Left cardiac atrium (tissue), 4 donors: ENCODE measurements at regions not wholly inside any gene's neighbourhood (a gene's known extent, or its start where the extent isn't known, plus 50 kb on each side); places are given as distances from the start of the nearest gene placed in this dataset.

Source experiments
- ATAC-seq, 2 donors: fragments of 200-7000 bp; cut with Tn5 transposase; one replicate each; pipeline ENCODE4 v1.9.1; 2020; ENCODE audit warnings: mild to moderate bottlenecking in 2 of 2, moderate library complexity in 2 of 2
- DNase-seq: peaks from one replicate; pipeline ENCODE4 v3.0.0-alpha.2; 2020
- intact Hi-C, 2 donors: fragments of 100-400 bp; cut with DNase I; formaldehyde crosslinking; loops; one replicate each; pipeline versions ENCODE4 v1.14.1 to v1.15.1; 2022 to 2023
- donor health status: DM: no; HTN: yes; CAD: no.
- donor health status: DM: no; HTN: yes; CAD: no; lungs with severe emphysema.
- donor health status: DM: yes; HTN: yes; CAD: no.
- donor health status: Dilated cardiomyopathy.

GRCh38 chrY:19075471-19076253 is 302.1 kb upstream of the HSFY2 start:
- DNase-seq (no peak), ATAC-seq (peak in 1 of 2 donors; percentile 87)
- intact Hi-C loops = no loop called here

- intact Hi-C loops = no loop called here
- DNase-seq (no peak), ATAC-seq (no peak)
Measured at GRCh38 chrY:19067435-19067834, 293.9 kb upstream of the HSFY2 start.

- ATAC-seq = peak in 1 of 2 donors; percentile 56
Measured at GRCh38 chrY:19066447-19067190, 293.1 kb upstream of the HSFY2 start.

GRCh38 chrY:19065119-19065518 is 291.6 kb upstream of the HSFY2 start:
- ATAC-seq (no peak), DNase-seq (no peak)
- intact Hi-C loops = no loop called here

More at GRCh38 chrY:19066447-19067190, 293.1 kb upstream of the HSFY2 start:
- DNase-seq = no peak
- intact Hi-C loops = no loop called here

GRCh38 chrY:19059733-19060132 is 286.2 kb upstream of the HSFY2 start:
- intact Hi-C loops = no loop called here
- ATAC-seq (no peak), DNase-seq (no peak)

- intact Hi-C loops = no loop called here
- DNase-seq (no peak), ATAC-seq (no peak)
Measured at GRCh38 chrY:19058831-19059370, 285.4 kb upstream of the HSFY2 start.

- intact Hi-C loops = no loop called here
Measured at GRCh38 chrY:19056138-19056469, 282.6 kb upstream of the HSFY2 start.

GRCh38 chrY:19055232-19056137 is 281.9 kb upstream of the HSFY2 start:
- no peak for DNase-seq
- ATAC-seq = peak in 1 of 2 donors; percentile 57
- intact Hi-C loops = no loop called here

More at GRCh38 chrY:19056138-19056469, 282.6 kb upstream of the HSFY2 start:
- ATAC-seq (no peak), DNase-seq (no peak)

GRCh38 chrY:19053806-19054205 is 280.3 kb upstream of the HSFY2 start:
- DNase-seq (no peak), ATAC-seq (no peak)
- intact Hi-C loops = no loop called here

- ATAC-seq (no peak), DNase-seq (no peak)
- intact Hi-C loops = no loop called here
Measured at GRCh38 chrY:19051021-19051420, 277.5 kb upstream of the HSFY2 start.

- no peak for ATAC-seq
- intact Hi-C loops = no loop called here
- DNase-seq = no peak
Measured at GRCh38 chrY:19042984-19043442, 269.5 kb upstream of the HSFY2 start.

GRCh38 chrY:19042306-19042958 is 268.9 kb upstream of the HSFY2 start:
- ATAC-seq (no peak), DNase-seq (no peak)
- intact Hi-C loops = no loop called here

- DNase-seq = no peak
- intact Hi-C loops = no loop called here
- no peak for ATAC-seq
Measured at GRCh38 chrY:19026631-19027030, 253.1 kb upstream of the HSFY2 start.

GRCh38 chrY:19023934-19024333 is 250.4 kb upstream of the HSFY2 start:
- DNase-seq (no peak), ATAC-seq (no peak)
- intact Hi-C loops = no loop called here

GRCh38 chrY:19020193-19020592 is 246.7 kb upstream of the HSFY2 start:
- no peak for DNase-seq
- intact Hi-C loops = no loop called here
- no peak for ATAC-seq

GRCh38 chrY:19016990-19017389 is 243.5 kb upstream of the HSFY2 start:
- ATAC-seq (no peak), DNase-seq (no peak)
- intact Hi-C loops = no loop called here

- intact Hi-C loops = no loop called here
- no peak for ATAC-seq
Measured at GRCh38 chrY:19015854-19016253, 242.3 kb upstream of the HSFY2 start.

GRCh38 chrY:19015213-19015612 is 241.7 kb upstream of the HSFY2 start:
- ATAC-seq = no peak
- intact Hi-C loops = no loop called here
- DNase-seq = no peak

More at GRCh38 chrY:19015854-19016253, 242.3 kb upstream of the HSFY2 start:
- no peak for DNase-seq

- no peak for DNase-seq
- no peak for ATAC-seq
- intact Hi-C loops = no loop called here
Measured at GRCh38 chrY:19012985-19013384, 239.4 kb upstream of the HSFY2 start.
